CD14-positive monocyte (primary cell): ENCODE measurements at regions not wholly inside any gene's neighbourhood (a gene's known extent, or its start where the extent isn't known, plus 50 kb on each side); places are given as distances from the start of the nearest gene placed in this dataset.

ENCODE experiments used
- DNase-seq, 3 donors: peaks; one replicate each; pipeline ENCODE4 v3.0.0-alpha.2; 2011 to 2022
- H2AFZ ChIP-seq: 2 replicates; pipeline ENCODE4 v1.6.0; 2012; ENCODE audit warnings: mild to moderate bottlenecking, low read depth, low read length, inconsistent platforms; ENCODE audit not compliant: insufficient read depth, poor library complexity, severe bottlenecking
- H3K27ac ChIP-seq, 2 donors: 1 replicate in 1 of 2; 2 replicates in 1 of 2; pipeline ENCODE4 v1.5.1; 2012 to 2013; ENCODE audit warnings: low read length in 2 of 2, control low read depth in 1 of 2, inconsistent platforms in 1 of 2, low read depth in 1 of 2, mild to moderate bottlenecking in 1 of 2
- H3K27me3 ChIP-seq, 2 donors: one replicate each; pipeline versions ENCODE4 v1.6.0 to v1.6.1; 2011 to 2013; ENCODE audit warnings: low read length in 2 of 2; ENCODE audit not compliant: control insufficient read depth in 2 of 2, insufficient read depth in 2 of 2
- H3K36me3 ChIP-seq, 2 donors: replicated peaks in 1 of 2; 1 replicate in 1 of 2; 2 replicates in 1 of 2; pipeline versions ENCODE4 v1.5.1 to v1.6.1; 2012 to 2013; ENCODE audit warnings: low read length in 2 of 2, control low read depth in 1 of 2, inconsistent platforms in 1 of 2, mild to moderate bottlenecking in 1 of 2; ENCODE audit not compliant: insufficient read depth in 2 of 2, control insufficient read depth in 1 of 2
- H3K4me1 ChIP-seq, 2 donors: 1 replicate in 1 of 2; 2 replicates in 1 of 2; pipeline versions ENCODE4 v1.5.1 to v1.6.1; 2012 to 2013; ENCODE audit warnings: low read length in 2 of 2, control low read depth in 1 of 2, inconsistent platforms in 1 of 2, mild to moderate bottlenecking in 1 of 2, moderate library complexity in 1 of 2; ENCODE audit not compliant: insufficient read depth in 2 of 2, control insufficient read depth in 1 of 2
- H3K4me2 ChIP-seq: replicated peaks from 2 replicates; pipeline ENCODE3; 2012; ENCODE audit warnings: low read length, moderate library complexity, mild to moderate bottlenecking; ENCODE audit not compliant: poor library complexity, severe bottlenecking; ENCODE audit errors: extremely low read depth
- H3K4me3 ChIP-seq, 3 experiments: fragments of 200-600 bp in 1 of 3; sonication (generic) in 1 of 3; replicated peaks in 1 of 3; 1 replicate in 2 of 3; 2 replicates in 1 of 3; pipeline ENCODE4 v1.5.1; 2011 to 2013; ENCODE audit warnings: low read length in 3 of 3, mild to moderate bottlenecking in 3 of 3, control low read depth in 2 of 3, low read depth in 2 of 3, inconsistent platforms in 1 of 3, moderate library complexity in 1 of 3
- H3K79me2 ChIP-seq: 2 replicates; pipeline ENCODE4 v1.6.0; 2012; ENCODE audit warnings: mild to moderate bottlenecking, control low read depth, inconsistent platforms, low read length, moderate library complexity; ENCODE audit not compliant: insufficient read depth
- H3K9ac ChIP-seq: 2 replicates; pipeline ENCODE4 v1.6.0; 2017; ENCODE audit warnings: low read length, mild to moderate bottlenecking; ENCODE audit not compliant: insufficient read depth, poor library complexity, severe bottlenecking
- H3K9me3 ChIP-seq, 2 donors: replicated peaks in 1 of 2; 1 replicate in 1 of 2; 2 replicates in 1 of 2; pipeline versions ENCODE4 v1.5.1 to v1.6.1; 2012 to 2013; ENCODE audit warnings: low read length in 2 of 2, control low read depth in 1 of 2; ENCODE audit not compliant: control insufficient read depth in 1 of 2, insufficient read depth in 1 of 2
- H4K20me1 ChIP-seq: 2 replicates; pipeline ENCODE4 v1.6.0; 2012; ENCODE audit warnings: mild to moderate bottlenecking, low read length, control low read depth, moderate library complexity; ENCODE audit not compliant: insufficient read depth
- H3K27ac Mint-ChIP-seq, 7 donors: one replicate each; pipeline ENCODE4 v1.8.0; 2020; ENCODE audit warnings: mild to moderate bottlenecking in 7 of 7, mixed read lengths in 7 of 7, moderate library complexity in 6 of 7, inconsistent platforms in 2 of 7
- H3K27me3 Mint-ChIP-seq, 3 donors: one replicate each; pipeline ENCODE4 v1.8.0; 2021 to 2022; ENCODE audit warnings: low read depth in 3 of 3, mild to moderate bottlenecking in 3 of 3, mixed read lengths in 3 of 3, moderate library complexity in 3 of 3, inconsistent platforms in 1 of 3
- H3K36me3 Mint-ChIP-seq, 2 donors: one replicate each; pipeline ENCODE4 v1.8.0; 2020; ENCODE audit warnings: mixed read lengths in 2 of 2, inconsistent platforms in 1 of 2, mild to moderate bottlenecking in 1 of 2
- H3K4me1 Mint-ChIP-seq: one replicate; pipeline ENCODE4 v1.8.0; 2020; ENCODE audit warnings: mild to moderate bottlenecking, mixed read lengths
- H3K4me3 Mint-ChIP-seq, 2 donors: one replicate each; pipeline ENCODE4 v1.8.0; 2020; ENCODE audit warnings: mild to moderate bottlenecking in 2 of 2, mixed read lengths in 2 of 2, moderate library complexity in 1 of 2
- H3K9me3 Mint-ChIP-seq, 7 donors: one replicate each; pipeline ENCODE4 v1.8.0; 2020 to 2022; ENCODE audit warnings: mixed read lengths in 7 of 7, mild to moderate bottlenecking in 6 of 7, moderate library complexity in 6 of 7, inconsistent platforms in 2 of 7
- CTCF ChIP-seq: fragments of 200-600 bp; IDR thresholded peaks from one replicate; pipeline ENCODE4 v1.8.0; 2022; ENCODE audit warnings: antibody characterized with exemption, mild to moderate bottlenecking
- WGBS: methylation state at CpG from one replicate; pipeline ENCODE4 v1.1.5; 2013; ENCODE audit warnings: missing lambda C conversion rate; ENCODE audit not compliant: insufficient coverage; 5-methylcytosine and 5-hydroxymethylcytosine counted together
- intact Hi-C, 2 donors: fragments of 100-400 bp; cut with micrococcal nuclease; formaldehyde crosslinking; loops; one replicate each; pipeline versions ENCODE4 v1.15.0 to v1.15.1; 2023

GRCh38 chr12:33832900-33833299 is 189.4 kb upstream of the ALG10 start:
- Mint-ChIP-seq H3K9me3 (peaks cover 0 to 5% (median 2%) of the 10 kb centered on the region in 7 donors), H3K27me3 (no peaks in the 10 kb centered on the region), H3K4me3 (no peak overlapping the region), H3K27ac (no peak overlapping the region), H3K4me1 (no peaks in the 10 kb centered on the region), H3K36me3 (no peaks in the 10 kb centered on the region)
- no peak overlapping the region for H3K9ac ChIP-seq
- intact Hi-C loops: no loop called here
- TF ChIP-seq CTCF: no peak
- H3K4me3 ChIP-seq: no peak overlapping the region
- H2AFZ ChIP-seq: no peak overlapping the region
- H3K27ac ChIP-seq: no peak overlapping the region
- H3K4me2 ChIP-seq: no peak overlapping the region
- H4K20me1 ChIP-seq: no peaks in the 10 kb centered on the region
- no peaks in the 10 kb centered on the region for H3K4me1 ChIP-seq
- peaks cover 0 to 3% of the 10 kb centered on the region in 2 donors for H3K9me3 ChIP-seq
- no peak for DNase-seq
- no CpG with 5 or more reads among the region's 3 CpGs for WGBS
- H3K79me2 ChIP-seq: no peaks in the 10 kb centered on the region
- H3K27me3 ChIP-seq: no peaks in the 10 kb centered on the region
- H3K36me3 ChIP-seq: no peaks in the 10 kb centered on the region

GRCh38 chr12:33834672-33835071 is 187.6 kb upstream of the ALG10 start:
- Histone ChIP-seq H4K20me1 (no peaks in the 10 kb centered on the region), H3K4me3 (no peak overlapping the region), H3K27me3 (no peaks in the 10 kb centered on the region), H3K4me2 (no peak overlapping the region), H3K4me1 (no peaks in the 10 kb centered on the region), H3K9ac (no peak overlapping the region), H3K27ac (no peak overlapping the region), H3K79me2 (no peaks in the 10 kb centered on the region), H2AFZ (no peak overlapping the region), H3K36me3 (no peaks in the 10 kb centered on the region), H3K9me3 (no peaks in the 10 kb centered on the region)
- Mint-ChIP-seq H3K36me3 (no peaks in the 10 kb centered on the region), H3K9me3 (peaks cover 0 to 5% (median 2%) of the 10 kb centered on the region in 7 donors), H3K4me3 (no peak overlapping the region), H3K27ac (no peak overlapping the region), H3K27me3 (no peaks in the 10 kb centered on the region), H3K4me1 (no peaks in the 10 kb centered on the region)
- whole genome bisulfite sequencing: no CpG with 5 or more reads among the region's 1 CpG
- no peak for TF ChIP-seq CTCF
- no peak for DNase-seq
- intact Hi-C loops: no loop called here
